Endodermal cell (in vitro differentiated cells): ENCODE measurements at regions not wholly inside any gene's neighbourhood (a gene's known extent, or its start where the extent isn't known, plus 50 kb on each side); places are given as distances from the start of the nearest gene placed in this dataset.
A peak's percentile ranks its signal among the peaks of the same experiment; 100 is the strongest.

Source experiments
- DNase-seq: peaks from one replicate; pipeline ENCODE4 v3.0.0-alpha.2; 2017
- H3K27ac ChIP-seq: 2 replicates; pipeline ENCODE4 v1.5.1; 2013; ENCODE audit warnings: mild to moderate bottlenecking, low read depth, low read length, moderate library complexity
- H3K27me3 ChIP-seq: 2 replicates; pipeline ENCODE4 v1.6.1; 2013; ENCODE audit warnings: mild to moderate bottlenecking, low read length, moderate library complexity; ENCODE audit not compliant: insufficient read depth, control insufficient read depth, poor library complexity, severe bottlenecking
- H3K36me3 ChIP-seq: 2 replicates; pipeline ENCODE4 v1.7.0; 2013; ENCODE audit warnings: mild to moderate bottlenecking, low read length, moderate library complexity; ENCODE audit not compliant: control insufficient read depth, insufficient read depth
- H3K4me1 ChIP-seq: one replicate; pipeline ENCODE4 v1.7.0; 2013; ENCODE audit warnings: low read length; ENCODE audit not compliant: control insufficient read depth, insufficient read depth
- H3K4me3 ChIP-seq: 2 replicates; pipeline ENCODE4 v1.5.1; 2013; ENCODE audit warnings: mild to moderate bottlenecking, low read length, moderate library complexity
- H3K9ac ChIP-seq: 2 replicates; pipeline ENCODE4 v1.6.1; 2013; ENCODE audit warnings: mild to moderate bottlenecking, low read length, moderate library complexity; ENCODE audit not compliant: poor library complexity, severe bottlenecking; ENCODE audit errors: extremely low read depth
- H3K9me3 ChIP-seq: 2 replicates; pipeline ENCODE4 v1.6.1; 2013; ENCODE audit warnings: mild to moderate bottlenecking, low read length, moderate library complexity; ENCODE audit not compliant: control insufficient read depth
- H3K27ac Mint-ChIP-seq: 2 replicates; pipeline ENCODE4 v1.8.0; 2020; ENCODE audit warnings: mixed read lengths
- H3K27me3 Mint-ChIP-seq: 2 replicates; pipeline ENCODE4 v1.8.0; 2021; ENCODE audit warnings: mild to moderate bottlenecking, mixed read lengths; ENCODE audit not compliant: insufficient read depth
- H3K36me3 Mint-ChIP-seq: 2 replicates; pipeline ENCODE4 v1.8.0; 2020; ENCODE audit warnings: low read depth, mixed read lengths
- H3K4me1 Mint-ChIP-seq: 2 replicates; pipeline ENCODE4 v1.8.0; 2020; ENCODE audit warnings: mixed read lengths
- H3K4me3 Mint-ChIP-seq: 2 replicates; pipeline ENCODE4 v1.8.0; 2020; ENCODE audit warnings: mild to moderate bottlenecking, moderate library complexity, mixed read lengths
- H3K9me3 Mint-ChIP-seq: 2 replicates; pipeline ENCODE4 v1.8.0; 2020; ENCODE audit warnings: mild to moderate bottlenecking, mixed read lengths
- WGBS, 2 experiments: methylation state at CpG; one replicate each; pipeline versions ENCODE4 v1.1.5 to v1.1.7; 2013; ENCODE audit warnings: missing lambda C conversion rate in 2 of 2, mixed read lengths in 1 of 2; ENCODE audit not compliant: insufficient coverage in 1 of 2, insufficient read length in 1 of 2; 5-methylcytosine and 5-hydroxymethylcytosine counted together
- TF ChIP-seq, protein P1 (sequence below): fragments of 200-600 bp; sonication (generic); conservative IDR thresholded peaks from 2 replicates; pipeline ENCODE4 v1.5.0; 2021; ENCODE audit warnings: antibody characterized with exemption, mild to moderate bottlenecking

DNA sequence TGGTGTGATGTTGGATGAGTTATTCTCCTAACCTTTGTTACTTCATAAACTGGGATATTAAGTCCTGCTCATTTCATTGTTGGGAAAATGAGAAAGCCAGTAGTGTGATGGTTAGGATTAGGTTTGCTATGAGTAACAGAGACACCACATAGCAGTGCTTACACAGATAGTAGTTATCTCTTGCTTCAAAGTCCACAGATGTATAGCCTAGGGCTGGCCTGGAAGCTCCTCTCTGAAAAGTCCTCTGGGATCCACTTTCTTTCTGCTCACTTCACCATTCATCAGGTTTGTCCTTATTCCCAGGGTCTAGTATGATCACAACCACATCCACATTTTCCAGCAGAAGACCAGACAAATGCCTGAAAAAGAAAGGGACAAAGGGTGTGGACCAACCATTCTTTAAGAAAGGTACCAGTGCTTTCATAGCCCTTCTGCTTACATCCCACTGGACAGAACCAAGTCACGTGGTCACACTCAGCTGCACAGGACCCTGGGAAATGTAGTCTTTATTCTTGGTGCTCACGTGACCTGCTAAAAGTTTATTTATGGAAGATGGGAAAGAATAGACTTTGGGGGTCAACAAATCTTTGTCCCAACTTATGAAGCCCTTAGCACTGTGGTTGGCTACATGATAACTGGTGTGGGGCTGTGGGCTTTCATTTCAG, 108.9 kb downstream of the INSIG2 start:
- Histone ChIP-seq H3K36me3 (no peaks in the 10 kb centered on the region), H3K9ac (no peak overlapping the region), H3K9me3 (no peaks in the 10 kb centered on the region), H3K4me3 (no peak overlapping the region), H3K4me1 (no peaks in the 10 kb centered on the region), H3K27me3 (no peaks in the 10 kb centered on the region), H3K27ac (no peak overlapping the region)
- H3K36me3 Mint-ChIP-seq: no peaks in the 10 kb centered on the region
- 63 to 73% methylated on average over 1 to 2 of the region's 2 CpGs for WGBS, 2 experiments
- H3K27ac Mint-ChIP-seq: no peak overlapping the region
- peaks cover 14% of the 10 kb centered on the region for H3K27me3 Mint-ChIP-seq
- no peak overlapping the region for H3K4me3 Mint-ChIP-seq
- peak; percentile 65 for DNase-seq
- peaks cover 2% of the 10 kb centered on the region for H3K4me1 Mint-ChIP-seq
- H3K9me3 Mint-ChIP-seq: no peaks in the 10 kb centered on the region
- TF ChIP-seq, protein P1, sequence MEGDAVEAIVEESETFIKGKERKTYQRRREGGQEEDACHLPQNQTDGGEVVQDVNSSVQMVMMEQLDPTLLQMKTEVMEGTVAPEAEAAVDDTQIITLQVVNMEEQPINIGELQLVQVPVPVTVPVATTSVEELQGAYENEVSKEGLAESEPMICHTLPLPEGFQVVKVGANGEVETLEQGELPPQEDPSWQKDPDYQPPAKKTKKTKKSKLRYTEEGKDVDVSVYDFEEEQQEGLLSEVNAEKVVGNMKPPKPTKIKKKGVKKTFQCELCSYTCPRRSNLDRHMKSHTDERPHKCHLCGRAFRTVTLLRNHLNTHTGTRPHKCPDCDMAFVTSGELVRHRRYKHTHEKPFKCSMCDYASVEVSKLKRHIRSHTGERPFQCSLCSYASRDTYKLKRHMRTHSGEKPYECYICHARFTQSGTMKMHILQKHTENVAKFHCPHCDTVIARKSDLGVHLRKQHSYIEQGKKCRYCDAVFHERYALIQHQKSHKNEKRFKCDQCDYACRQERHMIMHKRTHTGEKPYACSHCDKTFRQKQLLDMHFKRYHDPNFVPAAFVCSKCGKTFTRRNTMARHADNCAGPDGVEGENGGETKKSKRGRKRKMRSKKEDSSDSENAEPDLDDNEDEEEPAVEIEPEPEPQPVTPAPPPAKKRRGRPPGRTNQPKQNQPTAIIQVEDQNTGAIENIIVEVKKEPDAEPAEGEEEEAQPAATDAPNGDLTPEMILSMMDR: no peak

DNA sequence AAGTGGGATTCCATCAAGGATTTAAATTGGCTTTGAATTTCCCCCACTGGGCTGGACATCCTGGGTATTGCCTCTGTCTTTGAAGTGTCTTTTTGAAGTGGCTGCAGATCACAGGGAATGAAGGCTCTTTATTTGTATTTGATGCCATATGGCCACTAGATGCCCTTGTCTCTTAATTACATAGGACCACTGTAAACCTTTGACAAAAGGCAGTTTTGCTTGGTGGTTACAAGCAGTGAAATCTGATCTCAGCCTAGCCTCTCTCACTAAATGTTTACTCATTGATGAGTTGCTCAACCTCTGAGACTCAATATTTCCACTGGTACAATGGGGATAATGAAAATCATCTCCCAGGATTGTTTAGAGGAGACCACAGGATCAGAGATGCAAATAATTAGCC, 102.2 kb downstream of the INSIG2 start:
- H3K27me3 Mint-ChIP-seq: peaks cover 3% of the 10 kb centered on the region
- no peaks in the 10 kb centered on the region for H3K27me3 ChIP-seq
- H3K9me3 ChIP-seq: no peaks in the 10 kb centered on the region
- no peak overlapping the region for H3K4me3 Mint-ChIP-seq
- H3K36me3 ChIP-seq: no peaks in the 10 kb centered on the region
- DNase-seq: no peak
- no peak overlapping the region for H3K4me3 ChIP-seq
- TF ChIP-seq, protein P1: no peak
- no peak overlapping the region for H3K27ac ChIP-seq
- no peak overlapping the region for H3K27ac Mint-ChIP-seq
- no peaks in the 10 kb centered on the region for H3K9me3 Mint-ChIP-seq
- H3K4me1 ChIP-seq: peaks cover 9% of the 10 kb centered on the region
- H3K4me1 Mint-ChIP-seq: peaks cover 32% of the 10 kb centered on the region
- H3K9ac ChIP-seq: no peak overlapping the region
- no peaks in the 10 kb centered on the region for H3K36me3 Mint-ChIP-seq

DNA sequence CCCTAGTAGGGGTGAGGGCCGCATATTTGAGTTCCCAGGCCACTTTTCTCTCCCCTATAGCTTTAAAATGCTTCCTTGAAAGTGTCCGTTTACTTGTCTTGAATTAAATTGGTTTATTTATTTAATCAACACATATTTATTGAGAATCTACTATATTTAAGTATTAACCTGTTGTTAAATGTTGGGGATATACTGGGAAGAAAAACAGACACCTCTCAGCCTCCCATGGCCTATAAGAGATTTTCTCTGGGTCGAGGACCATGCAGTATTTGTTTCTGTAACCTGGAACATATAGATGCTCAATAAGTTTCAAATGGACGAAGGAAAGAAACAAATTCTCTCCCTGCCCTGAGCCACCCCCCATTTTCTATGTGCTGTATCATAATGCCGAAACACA, 98.6 kb downstream of the INSIG2 start:
- Histone ChIP-seq H3K27me3 (no peaks in the 10 kb centered on the region), H3K27ac (no peak overlapping the region), H3K9me3 (no peaks in the 10 kb centered on the region), H3K4me1 (peaks cover 25% of the 10 kb centered on the region), H3K9ac (peak overlapping the region; percentile 89), H3K36me3 (no peaks in the 10 kb centered on the region), H3K4me3 (peak overlapping the region; percentile 88)
- H3K36me3 Mint-ChIP-seq: no peaks in the 10 kb centered on the region
- H3K27me3 Mint-ChIP-seq: peaks cover 3% of the 10 kb centered on the region
- 92% methylated on average over 3 to 4 of the region's 5 CpGs for WGBS, 2 experiments
- no peak overlapping the region for H3K27ac Mint-ChIP-seq
- no peaks in the 10 kb centered on the region for H3K9me3 Mint-ChIP-seq
- peak overlapping the region; percentile 68 for H3K4me3 Mint-ChIP-seq
- TF ChIP-seq, protein P1: no peak
- no peak for DNase-seq
- peaks cover 52% of the 10 kb centered on the region for H3K4me1 Mint-ChIP-seq
